HTR-8/SVneo (cell line): ENCODE measurements at regions not wholly inside any gene's neighbourhood (a gene's known extent, or its start where the extent isn't known, plus 50 kb on each side); places are given as distances from the start of the nearest gene placed in this dataset.

Source experiments
- DNase-seq: peaks from one replicate; pipeline ENCODE4 v3.0.0; 2011; ENCODE audit warnings: low spot score, mixed read lengths; ENCODE audit not compliant: insufficient read length
- FAIRE-seq: peaks from 2 replicates; lab custom pipeline; 2011; peaks lifted over from hg19 to GRCh38; lab: Jason Lieb, UNC

DNA sequence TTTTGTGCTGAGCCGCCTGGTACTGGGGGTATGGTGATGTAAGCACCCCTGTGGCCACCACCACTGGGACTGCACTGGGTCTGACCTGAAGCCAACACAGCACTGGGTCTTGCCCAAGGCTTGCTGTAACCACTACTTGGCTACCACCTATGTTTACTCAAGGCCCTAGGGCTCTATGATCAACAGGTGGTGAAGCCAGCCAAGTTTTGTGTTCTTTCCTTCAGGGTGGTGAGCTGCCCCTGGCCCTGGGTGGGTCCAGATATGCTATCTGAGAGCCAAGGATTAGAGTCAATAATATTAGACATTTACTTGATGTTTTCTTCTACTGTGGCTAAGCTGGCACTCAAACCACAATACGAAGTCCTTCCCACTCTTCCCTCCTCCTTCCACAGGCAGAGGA, 55.1 kb upstream of the PAGE4 start:
- DNase-seq (no peak), FAIRE-seq (no peak)

DNA sequence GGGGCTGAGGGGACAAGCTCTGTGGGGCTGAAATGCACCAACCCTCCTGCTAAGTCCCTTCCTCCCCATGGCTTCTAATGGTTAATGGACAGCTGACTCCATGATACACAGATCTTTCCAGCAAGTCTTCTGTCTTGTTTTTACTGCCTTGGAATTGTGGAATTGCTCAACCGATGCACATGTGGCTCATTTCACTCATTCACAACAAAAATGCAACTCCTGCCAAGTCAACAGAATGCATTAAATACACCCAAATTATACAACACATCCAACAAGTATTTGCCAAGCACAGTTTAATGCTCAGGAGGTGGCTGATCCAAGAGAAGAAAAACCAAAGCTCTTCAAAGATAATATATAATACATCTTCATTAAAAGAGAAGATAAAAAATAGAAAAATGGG, 61.9 kb upstream of the PAGE4 start:
- DNase-seq, result no peak
- no peak for FAIRE-seq

DNA sequence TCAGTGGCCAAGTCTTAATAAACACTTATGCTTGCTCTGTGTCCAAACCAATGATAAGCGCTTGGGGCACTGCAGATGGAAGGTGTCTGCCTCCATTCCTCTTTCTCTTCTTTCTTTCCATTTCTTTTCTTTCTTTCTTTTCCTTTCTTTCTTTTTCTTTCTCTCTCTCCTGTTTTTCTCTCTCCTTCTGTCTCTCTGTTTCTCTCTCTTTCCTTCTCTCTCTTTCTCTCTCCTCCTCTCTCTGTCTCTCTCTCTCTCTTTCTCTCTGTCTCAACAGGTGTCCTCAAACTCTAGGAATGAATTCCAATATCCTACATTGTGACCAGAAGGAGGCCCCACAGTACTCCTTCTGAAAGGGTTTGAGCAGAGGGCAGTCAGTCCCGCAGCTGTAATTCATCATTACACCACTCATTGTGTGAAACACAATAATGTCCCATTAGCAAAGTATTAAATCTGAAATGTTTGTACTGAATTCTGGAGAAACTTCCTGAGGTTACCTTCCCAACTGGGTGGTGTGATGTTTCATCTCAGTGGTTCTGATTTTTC, 66.5 kb upstream of the PAGE1 start:
- DNase-seq (no peak), FAIRE-seq (no peak)

DNA sequence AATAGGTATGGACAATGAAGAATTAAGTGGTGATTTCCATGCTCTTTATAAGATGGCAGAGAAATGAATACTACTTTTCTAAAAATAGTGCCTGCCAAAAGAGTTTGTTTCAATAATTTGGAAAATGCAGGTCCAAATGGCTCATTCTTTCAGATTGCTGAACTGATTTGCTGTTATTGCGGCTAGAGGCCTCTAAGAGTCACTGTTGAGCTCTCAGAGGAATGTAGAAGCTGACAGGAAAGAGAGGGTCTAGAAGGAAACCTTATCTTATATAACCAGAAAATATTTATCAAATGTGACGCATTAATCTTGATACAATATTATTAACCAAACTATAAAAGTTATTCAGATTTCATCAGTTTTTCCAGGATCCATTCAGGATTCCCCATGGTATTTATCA, 65.7 kb upstream of the PAGE1 start:
- no peak for FAIRE-seq
- DNase-seq, result peak; percentile 5

DNA sequence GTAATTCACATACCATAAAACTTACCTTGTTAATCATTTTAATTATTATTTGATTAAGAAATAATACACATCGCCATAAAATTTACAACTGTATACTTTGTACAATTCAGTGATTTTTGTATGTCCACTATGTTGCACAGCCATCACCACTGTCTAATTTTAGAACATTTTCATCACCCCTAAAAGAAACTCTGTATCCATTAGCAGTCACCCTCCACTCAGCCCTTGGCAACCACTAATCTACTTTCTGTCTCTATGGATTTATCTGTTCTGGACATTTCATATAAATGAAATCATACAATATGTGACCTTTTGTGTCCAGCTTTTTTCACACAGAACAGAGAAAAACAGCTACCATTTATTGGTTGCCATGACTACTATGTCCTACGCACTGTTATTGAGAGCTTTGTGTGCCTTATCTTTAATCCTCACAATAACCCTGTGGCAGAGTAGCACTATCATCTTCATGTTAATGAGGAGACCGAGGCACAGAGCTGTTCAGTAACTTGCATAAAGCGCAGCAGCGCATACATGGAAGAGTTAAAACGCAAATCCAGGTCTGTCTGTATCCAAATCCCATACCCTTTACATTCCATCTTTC, 64.6 kb upstream of the PAGE1 start:
- FAIRE-seq, result no peak
- DNase-seq, result no peak

DNA sequence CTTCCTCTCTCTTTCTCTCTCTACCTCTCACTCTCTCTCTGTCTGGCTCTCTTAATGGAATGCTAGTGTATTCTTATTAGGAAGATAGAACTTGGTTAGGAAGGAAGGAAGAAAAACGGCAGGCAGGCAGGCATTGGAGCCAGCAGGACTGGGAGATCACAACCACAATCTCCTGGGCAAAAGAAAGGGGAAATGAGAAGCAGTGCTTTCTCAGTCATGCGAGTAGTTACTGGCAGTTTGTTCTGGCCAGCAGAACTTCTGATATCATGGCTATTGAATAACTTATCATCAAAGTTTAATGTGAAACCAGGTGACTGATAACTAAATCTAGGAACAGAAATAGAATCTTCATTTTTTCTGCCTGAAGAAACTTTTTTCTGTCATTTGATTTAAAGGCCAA, 60.9 kb upstream of the PAGE1 start:
- no peak for FAIRE-seq
- DNase-seq, result no peak

DNA sequence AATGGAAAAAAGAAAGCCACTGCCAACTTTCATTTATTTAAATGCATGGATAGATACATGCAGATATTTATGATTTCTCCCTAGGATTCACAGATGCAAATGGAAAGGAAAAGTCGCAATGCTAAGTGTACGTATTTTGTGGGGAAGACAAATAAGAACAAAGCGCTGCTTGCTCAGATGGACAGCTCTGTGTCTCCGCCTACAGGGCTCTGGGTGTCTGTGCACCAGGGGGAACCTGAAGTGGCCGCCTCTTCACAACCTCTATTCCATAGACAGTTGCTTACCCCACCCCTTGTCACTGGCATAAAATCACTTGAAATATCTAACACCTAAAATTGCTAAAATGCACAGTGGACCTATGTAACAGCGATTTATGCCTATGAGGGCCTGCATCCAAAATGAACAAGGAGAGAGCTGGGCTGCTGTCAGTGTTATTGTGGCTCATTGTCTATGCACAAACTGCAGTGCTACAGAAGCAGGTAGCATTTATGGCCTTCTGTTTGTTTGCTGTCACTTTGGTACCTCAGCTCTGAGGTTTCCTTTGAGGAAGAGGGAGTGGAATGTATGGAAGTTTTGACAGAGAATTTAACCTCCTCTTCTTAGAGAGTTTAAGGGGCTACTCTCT, 58.6 kb upstream of the PAGE1 start:
- DNase-seq (peak; percentile 1), FAIRE-seq (no peak)

DNA sequence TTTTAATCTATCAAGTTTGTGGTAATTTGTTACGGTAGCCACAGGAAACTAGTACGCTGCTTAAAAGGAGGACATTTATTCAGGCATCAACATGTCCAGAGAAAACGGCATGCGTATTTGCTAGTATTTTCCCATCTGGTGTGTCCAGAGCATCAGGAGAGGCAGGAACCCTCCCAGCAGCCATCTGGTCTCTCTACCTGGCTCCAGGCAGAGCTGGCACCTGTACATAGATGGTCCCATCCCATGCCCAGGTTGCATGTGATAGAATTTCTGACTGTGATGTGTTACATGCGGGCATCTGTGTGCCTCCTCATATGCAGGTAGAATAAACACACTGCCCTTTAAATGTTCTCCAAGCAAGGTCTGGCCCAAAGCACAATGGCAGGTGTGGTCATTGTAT, 57.9 kb upstream of the PAGE1 start:
- no peak for DNase-seq
- no peak for FAIRE-seq

DNA sequence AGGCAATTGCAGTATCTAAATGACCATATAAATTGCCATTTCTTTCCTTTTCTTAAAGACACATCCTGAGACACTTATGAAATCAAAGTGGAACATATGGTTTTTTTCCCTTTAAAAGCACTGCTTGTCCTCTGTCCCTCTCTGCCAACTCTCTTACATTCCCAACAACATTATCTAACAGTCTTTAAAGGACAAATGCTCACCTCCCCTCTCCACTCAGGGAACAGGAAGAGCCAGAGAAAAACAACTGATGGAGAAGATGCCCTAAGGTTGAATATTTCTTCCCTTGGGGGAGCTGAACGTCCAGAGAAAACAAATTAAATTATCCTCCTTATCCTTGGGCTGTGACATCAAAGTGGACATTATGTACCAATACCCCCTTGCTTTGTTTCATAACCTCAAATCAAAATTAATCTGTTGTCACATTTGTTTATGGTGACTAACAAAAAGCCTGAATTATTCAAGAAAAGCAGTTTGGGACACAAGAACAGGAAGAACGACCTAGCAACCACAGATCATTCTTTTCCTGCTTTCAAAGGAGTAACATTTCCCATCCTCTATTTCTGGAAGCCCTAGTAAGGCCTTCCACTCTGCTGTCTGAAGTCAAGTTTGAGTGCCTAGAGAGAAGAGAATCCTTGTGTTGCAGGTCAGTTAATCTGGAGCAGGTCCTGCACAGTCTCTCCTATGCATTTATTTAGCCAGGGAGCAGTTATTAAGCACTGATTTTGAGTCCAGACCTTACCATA, 52.6 kb upstream of the PAGE1 start:
- DNase-seq, result no peak
- FAIRE-seq, result no peak

DNA sequence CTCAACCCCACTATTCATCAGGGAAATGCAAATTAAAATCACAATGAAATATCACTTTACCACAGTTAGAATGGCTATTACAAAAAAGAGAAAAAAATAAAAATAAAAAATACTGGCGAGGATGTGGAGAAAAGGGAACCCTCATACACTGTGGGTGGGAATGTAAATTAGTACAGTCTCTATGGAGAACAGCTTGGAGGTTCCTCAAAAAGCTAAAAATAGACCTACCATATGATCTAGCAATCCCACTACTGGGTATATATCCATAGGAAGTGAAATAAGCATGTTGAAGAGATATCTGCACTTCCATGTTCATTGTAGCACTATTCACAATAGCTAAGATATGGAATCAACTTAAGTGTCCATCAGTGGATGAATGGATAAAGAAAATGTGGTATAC, 50.5 kb upstream of the PAGE1 start:
- FAIRE-seq (no peak), DNase-seq (no peak)
